Activated naive CD8-positive, alpha-beta T cell treated with anti-CD3 and anti-CD28 coated beads, Interleukin-2, amount 50 U/mL, for 24 hours (primary cell): ENCODE measurements at regions not wholly inside any gene's neighbourhood (a gene's known extent, or its start where the extent isn't known, plus 50 kb on each side); places are given as distances from the start of the nearest gene placed in this dataset.
"Not testable (repeated sequence)": the region's sequence is repeated elsewhere in the genome, so short reads cannot be mapped to it uniquely, and the experiment has no call there.

ENCODE experiments used
- ATAC-seq: fragments of 150-1000 bp; cut with Tn5 transposase; one replicate; pipeline ENCODE4 v1.10.0; 2021
- DNase-seq: peaks from one replicate; pipeline ENCODE4 v3.0.0; 2021
- H3K27ac Mint-ChIP-seq: one replicate; pipeline ENCODE4 v1.8.0; 2021; ENCODE audit warnings: mild to moderate bottlenecking, mixed read lengths
- H3K27me3 Mint-ChIP-seq: one replicate; pipeline ENCODE4 v1.8.0; 2021; ENCODE audit warnings: mixed read lengths
- H3K36me3 Mint-ChIP-seq: one replicate; pipeline ENCODE4 v1.8.0; 2021; ENCODE audit warnings: low read depth, mixed read lengths
- H3K4me1 Mint-ChIP-seq: one replicate; pipeline ENCODE4 v1.8.0; 2021; ENCODE audit warnings: mixed read lengths
- H3K4me3 Mint-ChIP-seq: one replicate; pipeline ENCODE4 v1.8.0; 2021; ENCODE audit warnings: mild to moderate bottlenecking, moderate library complexity, mixed read lengths
- H3K9me3 Mint-ChIP-seq: one replicate; pipeline ENCODE4 v1.8.0; 2021; ENCODE audit warnings: mixed read lengths

GRCh38 chr7:53596230-53596629 lies 560.8 kb downstream of the POM121L12 start:
- Mint-ChIP-seq H3K27me3 (no peaks in the 10 kb centered on the region), H3K36me3 (no peaks in the 10 kb centered on the region), H3K27ac (no peak overlapping the region), H3K4me3 (no peak overlapping the region), H3K4me1 (no peaks in the 10 kb centered on the region), H3K9me3 (peaks cover 12% of the 10 kb centered on the region)
- ATAC-seq, result no peak
- DNase-seq, result no peak

GRCh38 chr7:53600296-53600695 lies 564.9 kb downstream of the POM121L12 start:
- Mint-ChIP-seq H3K27ac (no peak overlapping the region), H3K4me1 (no peaks in the 10 kb centered on the region), H3K4me3 (no peak overlapping the region), H3K27me3 (no peaks in the 10 kb centered on the region), H3K36me3 (no peaks in the 10 kb centered on the region), H3K9me3 (peaks cover 16% of the 10 kb centered on the region)
- DNase-seq (no peak), ATAC-seq (no peak)

- H3K4me1 Mint-ChIP-seq, result no peaks in the 10 kb centered on the region
- H3K27ac Mint-ChIP-seq, result no peak overlapping the region
- no peak overlapping the region for H3K4me3 Mint-ChIP-seq
- no peaks in the 10 kb centered on the region for H3K36me3 Mint-ChIP-seq
- H3K27me3 Mint-ChIP-seq, result no peaks in the 10 kb centered on the region
- H3K9me3 Mint-ChIP-seq, result peaks cover 8% of the 10 kb centered on the region
- DNase-seq (no peak), ATAC-seq (no peak)
Observed at GRCh38 chr7:53602817-53603418, 567.5 kb downstream of the POM121L12 start.

GRCh38 chr7:53603461-53603860 lies 568.0 kb downstream of the POM121L12 start:
- Mint-ChIP-seq H3K27me3 (no peaks in the 10 kb centered on the region), H3K4me1 (no peaks in the 10 kb centered on the region), H3K27ac (no peak overlapping the region), H3K4me3 (no peak overlapping the region), H3K36me3 (no peaks in the 10 kb centered on the region), H3K9me3 (peaks cover 8% of the 10 kb centered on the region)
- ATAC-seq (no peak), DNase-seq (no peak)

- Mint-ChIP-seq H3K27me3 (no peaks in the 10 kb centered on the region), H3K27ac (no peak overlapping the region), H3K4me1 (no peaks in the 10 kb centered on the region), H3K36me3 (no peaks in the 10 kb centered on the region), H3K4me3 (no peak overlapping the region), H3K9me3 (peaks cover 8% of the 10 kb centered on the region)
- no peak for DNase-seq
- ATAC-seq, result no peak
Observed at GRCh38 chr7:53604201-53604600, 568.8 kb downstream of the POM121L12 start.

GRCh38 chr7:53607961-53608360 lies 572.5 kb downstream of the POM121L12 start:
- H3K27ac Mint-ChIP-seq, result no peak overlapping the region
- no peaks in the 10 kb centered on the region for H3K4me1 Mint-ChIP-seq
- ATAC-seq (no peak), DNase-seq (no peak)
- H3K4me3 Mint-ChIP-seq, result no peak overlapping the region
- no peaks in the 10 kb centered on the region for H3K27me3 Mint-ChIP-seq
- H3K36me3 Mint-ChIP-seq, result no peaks in the 10 kb centered on the region
- H3K9me3 Mint-ChIP-seq, result peaks cover 5% of the 10 kb centered on the region

GRCh38 chr7:53609185-53609584 lies 573.8 kb downstream of the POM121L12 start:
- H3K4me3 Mint-ChIP-seq, result no peak overlapping the region
- no peaks in the 10 kb centered on the region for H3K4me1 Mint-ChIP-seq
- H3K9me3 Mint-ChIP-seq, result peaks cover 9% of the 10 kb centered on the region
- ATAC-seq (no peak), DNase-seq (no peak)
- H3K36me3 Mint-ChIP-seq, result no peaks in the 10 kb centered on the region
- H3K27ac Mint-ChIP-seq, result no peak overlapping the region
- H3K27me3 Mint-ChIP-seq, result no peaks in the 10 kb centered on the region

GRCh38 chr7:53611043-53611442 lies 575.6 kb downstream of the POM121L12 start:
- H3K4me3 Mint-ChIP-seq, result no peak overlapping the region
- H3K27ac Mint-ChIP-seq, result no peak overlapping the region
- H3K27me3 Mint-ChIP-seq, result no peaks in the 10 kb centered on the region
- no peak for ATAC-seq
- DNase-seq, result no peak
- H3K4me1 Mint-ChIP-seq, result no peaks in the 10 kb centered on the region
- no peaks in the 10 kb centered on the region for H3K36me3 Mint-ChIP-seq
- peaks cover 18% of the 10 kb centered on the region for H3K9me3 Mint-ChIP-seq

- ATAC-seq, result no peak
- H3K9me3 Mint-ChIP-seq, result peaks cover 10% of the 10 kb centered on the region
- H3K27ac Mint-ChIP-seq, result no peak overlapping the region
- no peaks in the 10 kb centered on the region for H3K36me3 Mint-ChIP-seq
- no peaks in the 10 kb centered on the region for H3K27me3 Mint-ChIP-seq
- no peak for DNase-seq
- H3K4me1 Mint-ChIP-seq, result no peaks in the 10 kb centered on the region
- H3K4me3 Mint-ChIP-seq, result no peak overlapping the region
Observed at GRCh38 chr7:53624356-53624755, 588.9 kb downstream of the POM121L12 start.

GRCh38 chr7:53628775-53629174 lies 593.3 kb downstream of the POM121L12 start:
- Mint-ChIP-seq H3K9me3 (peaks cover 6% of the 10 kb centered on the region), H3K4me3 (no peak overlapping the region), H3K36me3 (no peaks in the 10 kb centered on the region), H3K27me3 (no peaks in the 10 kb centered on the region), H3K4me1 (no peaks in the 10 kb centered on the region), H3K27ac (no peak overlapping the region)
- no peak for DNase-seq
- ATAC-seq, result no peak

- peaks cover 19% of the 10 kb centered on the region for H3K9me3 Mint-ChIP-seq
- not testable (repeated sequence) for DNase-seq, H3K27me3 Mint-ChIP-seq, H3K36me3 Mint-ChIP-seq, H3K4me1 Mint-ChIP-seq, ATAC-seq, H3K27ac Mint-ChIP-seq, H3K4me3 Mint-ChIP-seq
Observed at GRCh38 chr7:53635251-53635650, 599.8 kb downstream of the POM121L12 start.

GRCh38 chr7:53638517-53638916 lies 603.1 kb downstream of the POM121L12 start:
- no peaks in the 10 kb centered on the region for H3K36me3 Mint-ChIP-seq
- H3K9me3 Mint-ChIP-seq, result peaks cover 17% of the 10 kb centered on the region
- no peak for ATAC-seq
- no peak for DNase-seq
- H3K27me3 Mint-ChIP-seq, result no peaks in the 10 kb centered on the region
- H3K4me1 Mint-ChIP-seq, result no peaks in the 10 kb centered on the region
- no peak overlapping the region for H3K27ac Mint-ChIP-seq
- no peak overlapping the region for H3K4me3 Mint-ChIP-seq

- no peaks in the 10 kb centered on the region for H3K27me3 Mint-ChIP-seq
- H3K36me3 Mint-ChIP-seq, result no peaks in the 10 kb centered on the region
- ATAC-seq (no peak), DNase-seq (no peak)
- no peak overlapping the region for H3K27ac Mint-ChIP-seq
- H3K4me3 Mint-ChIP-seq, result no peak overlapping the region
- H3K9me3 Mint-ChIP-seq, result peaks cover 17% of the 10 kb centered on the region
- no peaks in the 10 kb centered on the region for H3K4me1 Mint-ChIP-seq
Observed at GRCh38 chr7:53641091-53641490, 605.7 kb downstream of the POM121L12 start.

- DNase-seq (no peak), ATAC-seq (no peak)
- no peaks in the 10 kb centered on the region for H3K36me3 Mint-ChIP-seq
- peaks cover 18% of the 10 kb centered on the region for H3K9me3 Mint-ChIP-seq
- H3K27me3 Mint-ChIP-seq, result no peaks in the 10 kb centered on the region
- no peak overlapping the region for H3K27ac Mint-ChIP-seq
- no peaks in the 10 kb centered on the region for H3K4me1 Mint-ChIP-seq
- no peak overlapping the region for H3K4me3 Mint-ChIP-seq
Observed at GRCh38 chr7:53642361-53642760, 606.9 kb downstream of the POM121L12 start.

- H3K9me3 Mint-ChIP-seq, result peaks cover 16% of the 10 kb centered on the region
Observed at GRCh38 chr7:53642866-53643265, 607.4 kb downstream of the POM121L12 start.

GRCh38 chr7:53656881-53657280 lies 621.4 kb downstream of the POM121L12 start:
- Mint-ChIP-seq H3K4me1 (no peaks in the 10 kb centered on the region), H3K36me3 (no peaks in the 10 kb centered on the region), H3K9me3 (peaks cover 25% of the 10 kb centered on the region), H3K27ac (no peak overlapping the region), H3K27me3 (no peaks in the 10 kb centered on the region), H3K4me3 (no peak overlapping the region)
- DNase-seq, result no peak
- no peak for ATAC-seq

More at GRCh38 chr7:53642866-53643265, 607.4 kb downstream of the POM121L12 start:
- H3K27ac Mint-ChIP-seq, result no peak overlapping the region
- no peaks in the 10 kb centered on the region for H3K36me3 Mint-ChIP-seq
- DNase-seq (no peak), ATAC-seq (no peak)
- no peak overlapping the region for H3K4me3 Mint-ChIP-seq
- H3K27me3 Mint-ChIP-seq, result no peaks in the 10 kb centered on the region
- no peaks in the 10 kb centered on the region for H3K4me1 Mint-ChIP-seq
